ENCODE measurements at regions not wholly inside any gene's neighbourhood (a gene's known extent, or its start where the extent isn't known, plus 50 kb on each side); places are given as distances from the start of the nearest gene placed in this dataset.
"Not testable (repeated sequence)": the region's sequence is repeated elsewhere in the genome, so short reads cannot be mapped to it uniquely, and the experiment has no call there.

- no peak for DNase-seq
Measured at GRCh38 chr4:99763635-99764101, 53.0 kb upstream of the DAPP1 start.

- DNase-seq: no peak
Measured at GRCh38 chr4:99762728-99763127, 53.9 kb upstream of the DAPP1 start.

GRCh38 chr4:99759988-99760387, 56.6 kb upstream of the DAPP1 start:
- DNase-seq: no peak

GRCh38 chr4:99759346-99759984, 57.2 kb upstream of the DAPP1 start:
- no peak for DNase-seq

GRCh38 chr4:99755223-99755944, 61.2 kb upstream of the DAPP1 start:
- DNase-seq: no peak

- DNase-seq: no peak
Measured at GRCh38 chr4:99754756-99755155, 61.9 kb upstream of the DAPP1 start.

- no peak for DNase-seq
Measured at GRCh38 chr4:99753931-99754330, 62.7 kb upstream of the DAPP1 start.

GRCh38 chr4:99749445-99750391, 66.9 kb upstream of the DAPP1 start:
- DNase-seq: no peak

- DNase-seq: no peak
Measured at GRCh38 chr4:99746443-99746842, 70.2 kb upstream of the DAPP1 start.

GRCh38 chr4:99736846-99737245, 79.2 kb upstream of the C4orf54 start:
- DNase-seq: no peak

- no peak for DNase-seq
Measured at GRCh38 chr4:99735822-99736221, 78.2 kb upstream of the C4orf54 start.

- DNase-seq: no peak
Measured at GRCh38 chr4:99734583-99735322, 77.1 kb upstream of the C4orf54 start.

- not testable (repeated sequence) for DNase-seq
Measured at GRCh38 chr4:99733455-99733854, 75.8 kb upstream of the C4orf54 start.

- no peak for DNase-seq
Measured at GRCh38 chr4:99729186-99729585, 71.6 kb upstream of the C4orf54 start.

GRCh38 chr4:99724067-99724466, 66.4 kb upstream of the C4orf54 start:
- no peak for DNase-seq

- DNase-seq: peak in 1 of 2 donors; percentile 84
Measured at GRCh38 chr4:99723612-99724011, 66.0 kb upstream of the C4orf54 start.

- no peak for DNase-seq
Measured at GRCh38 chr4:99722725-99723124, 65.1 kb upstream of the C4orf54 start.

GRCh38 chr4:99722006-99722405, 64.4 kb upstream of the C4orf54 start:
- DNase-seq: no peak

GRCh38 chr4:99720206-99720605, 62.6 kb upstream of the C4orf54 start:
- no peak for DNase-seq

- DNase-seq: no peak
Measured at GRCh38 chr4:99716996-99717395, 59.4 kb upstream of the C4orf54 start.

GRCh38 chr4:99715286-99715685, 57.7 kb upstream of the C4orf54 start:
- peak in 1 of 2 donors; percentile 66 for DNase-seq

GRCh38 chr4:99714179-99714578, 56.6 kb upstream of the C4orf54 start:
- no peak for DNase-seq

- no peak for DNase-seq
Measured at GRCh38 chr4:99712530-99712929, 54.9 kb upstream of the C4orf54 start.
